ENCODE measurements at regions not wholly inside any gene's neighbourhood (a gene's known extent, or its start where the extent isn't known, plus 50 kb on each side); places are given as distances from the start of the nearest gene placed in this dataset.

DNA sequence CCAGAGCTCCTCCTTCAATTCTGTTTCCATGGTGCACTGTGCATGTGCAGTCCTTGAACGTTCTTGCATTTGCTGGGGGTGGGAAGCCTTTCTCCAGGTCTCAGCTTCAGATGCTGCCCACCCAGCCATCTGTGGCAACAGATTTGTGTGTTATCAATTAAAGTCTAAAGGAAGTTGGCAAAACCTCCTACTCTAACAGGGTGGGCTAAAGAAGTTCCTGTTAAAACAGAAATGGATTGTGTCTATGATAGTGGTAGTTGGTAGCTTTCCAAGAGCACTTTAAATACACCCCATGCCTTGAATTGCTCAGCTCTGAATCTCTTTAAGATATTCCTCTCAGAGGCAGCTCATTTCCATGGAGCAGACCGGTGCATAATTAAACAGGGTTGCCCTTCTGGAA, 488.0 kb upstream of the SUCLG2 start:
- no peak for DNase-seq

DNA sequence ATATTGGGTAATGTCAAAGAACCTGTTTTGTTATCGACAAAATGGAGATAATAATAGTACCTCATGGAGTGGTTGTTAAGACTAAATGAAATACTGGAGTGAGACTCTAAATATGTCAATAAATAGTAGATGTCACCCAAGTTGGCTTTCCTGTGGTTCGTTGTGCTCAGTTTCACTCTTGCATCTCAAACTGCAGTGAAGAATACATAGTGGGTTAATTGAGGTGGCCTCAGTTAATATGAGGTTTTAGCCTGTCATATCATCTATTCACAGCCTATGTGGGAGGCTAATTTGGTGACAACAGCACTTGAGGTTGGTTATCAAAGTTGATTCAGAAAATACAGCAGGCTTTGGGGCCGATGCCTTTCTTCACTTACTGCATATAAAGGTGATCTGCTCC, 485.5 kb upstream of the SUCLG2 start:
- DNase-seq = no peak

DNA sequence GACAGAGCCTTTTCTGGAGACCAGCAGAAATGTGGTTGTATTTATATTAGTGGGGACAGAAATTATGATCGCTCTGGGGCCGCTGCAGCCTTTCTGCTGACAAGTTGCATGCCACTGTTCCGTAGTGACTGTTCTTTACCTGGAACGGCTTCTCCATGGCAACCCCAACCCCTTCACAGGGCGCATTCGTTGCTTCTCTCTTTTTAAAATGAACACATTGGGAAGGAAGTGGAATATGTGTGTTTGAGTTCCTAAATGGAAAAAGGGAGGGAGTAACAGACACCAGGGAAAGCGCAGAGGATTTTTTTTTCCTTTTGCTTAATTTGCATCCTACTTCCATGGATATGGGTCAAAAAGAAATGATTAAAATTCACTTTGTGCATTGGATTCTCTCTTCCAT, 482.0 kb upstream of the SUCLG2 start:
- DNase-seq = no peak

DNA sequence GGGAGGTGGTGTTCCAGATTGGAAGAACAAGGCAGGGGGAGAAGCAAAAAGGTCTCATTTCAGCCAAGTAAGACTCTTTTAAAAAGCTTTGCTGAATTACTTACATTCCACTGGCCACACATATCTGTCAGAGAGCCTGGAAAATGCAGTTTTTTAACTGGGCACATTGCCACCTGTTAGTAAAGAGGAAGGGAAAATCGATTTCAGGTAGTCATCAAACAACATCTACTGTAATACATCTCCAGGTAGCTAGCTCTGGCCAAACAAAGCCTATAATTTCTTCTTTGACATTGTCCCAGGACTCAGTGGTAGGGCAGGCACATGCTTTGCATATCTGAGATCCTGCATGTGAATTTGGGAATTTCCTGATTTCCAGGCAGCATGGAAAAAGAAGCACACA, 480.7 kb upstream of the SUCLG2 start:
- no peak for DNase-seq

DNA sequence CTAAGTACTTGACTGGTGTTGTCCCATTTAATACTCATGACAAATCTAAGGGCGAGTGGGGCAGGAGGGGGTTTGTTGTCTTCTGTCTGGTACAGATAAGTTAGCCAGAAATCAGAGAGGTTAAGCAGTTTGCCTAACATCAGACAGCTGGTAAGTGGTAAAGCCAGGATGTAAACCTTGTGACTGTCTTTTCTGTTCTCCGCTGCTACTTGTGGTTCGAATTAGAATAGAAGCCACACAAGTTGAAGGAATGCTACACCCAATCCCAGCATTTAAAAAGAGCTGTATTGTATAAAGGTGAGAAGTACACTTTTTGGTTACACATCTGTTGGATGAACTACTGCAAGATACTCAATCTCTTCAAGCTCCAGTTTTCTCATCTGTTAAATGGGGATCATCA, 474.7 kb upstream of the SUCLG2 start:
- DNase-seq = no peak

DNA sequence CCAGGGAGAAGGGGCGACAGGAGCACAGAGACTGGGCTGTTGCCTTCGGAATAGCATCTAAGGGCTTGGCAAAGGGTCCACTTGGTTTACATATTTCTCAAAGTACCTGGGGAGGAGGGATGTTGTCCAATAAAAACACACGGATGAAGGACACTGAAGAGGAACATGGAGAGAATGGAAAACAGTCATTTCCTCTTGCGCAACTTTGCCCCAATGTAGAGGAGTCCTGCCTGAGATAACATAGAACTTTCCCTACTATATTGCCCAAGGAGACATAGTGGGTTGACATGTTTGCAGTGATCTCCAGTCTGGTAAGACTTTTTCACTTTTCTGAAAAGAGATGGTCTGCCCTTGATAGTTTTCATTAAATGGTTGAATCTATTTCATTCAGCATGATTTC, 468.8 kb upstream of the SUCLG2 start:
- no peak for DNase-seq

DNA sequence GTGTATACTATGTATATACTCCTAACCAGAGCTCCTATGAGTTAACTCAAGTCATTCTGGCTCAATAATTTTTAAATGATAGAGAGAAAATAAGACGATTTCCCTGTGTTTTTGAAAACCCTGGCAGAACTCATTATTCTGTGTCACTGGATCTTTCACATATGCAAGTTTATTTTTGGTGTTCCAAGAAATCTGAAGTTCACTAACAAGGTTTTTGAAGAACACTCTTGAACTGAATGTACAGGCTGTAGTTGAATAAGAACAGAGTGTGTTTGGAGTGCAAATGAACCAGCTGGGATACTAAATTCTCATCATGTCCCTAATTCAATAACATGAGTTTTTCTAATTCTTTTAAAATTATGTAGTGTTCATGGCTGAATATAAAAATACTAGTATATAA, 466.9 kb upstream of the SUCLG2 start:
- DNase-seq = no peak

DNA sequence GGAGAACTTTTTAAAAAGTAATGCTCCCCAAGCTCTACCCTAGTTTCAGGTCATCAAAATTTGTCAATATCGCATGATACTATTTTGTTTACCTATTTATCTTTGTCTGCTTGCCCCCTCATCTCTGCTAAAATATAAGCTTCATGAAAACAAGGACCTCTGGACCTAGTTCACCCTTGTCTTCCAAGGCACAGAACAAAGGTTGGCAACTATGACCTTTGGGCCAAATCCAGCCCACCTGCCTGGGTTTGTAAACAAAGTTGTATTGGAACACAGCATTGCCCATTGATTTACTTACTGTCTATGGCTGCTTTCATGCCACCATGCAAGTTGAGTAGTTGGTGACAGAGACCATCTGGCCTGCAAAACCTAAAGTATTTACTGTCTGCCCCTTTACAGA, 462.2 kb upstream of the SUCLG2 start:
- no peak for DNase-seq

DNA sequence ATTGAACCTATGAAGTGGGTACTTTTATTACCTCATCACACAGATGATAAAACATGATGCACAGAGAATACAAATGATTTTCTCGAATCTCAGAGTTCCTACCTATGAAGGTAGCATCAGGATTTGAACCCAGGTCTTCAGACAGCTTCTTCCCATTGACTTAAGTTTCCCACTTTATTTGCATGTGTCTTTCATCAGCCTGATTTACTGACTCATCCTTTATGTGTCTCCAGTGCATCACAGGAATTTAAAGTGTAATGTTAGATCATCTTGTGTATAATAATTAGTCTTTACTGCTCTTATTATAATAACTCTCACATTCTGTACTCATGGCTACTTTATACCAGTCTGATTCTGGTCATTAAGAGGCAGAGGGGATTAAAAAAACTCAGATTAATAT, 449.4 kb upstream of the SUCLG2 start:
- no peak for DNase-seq

DNA sequence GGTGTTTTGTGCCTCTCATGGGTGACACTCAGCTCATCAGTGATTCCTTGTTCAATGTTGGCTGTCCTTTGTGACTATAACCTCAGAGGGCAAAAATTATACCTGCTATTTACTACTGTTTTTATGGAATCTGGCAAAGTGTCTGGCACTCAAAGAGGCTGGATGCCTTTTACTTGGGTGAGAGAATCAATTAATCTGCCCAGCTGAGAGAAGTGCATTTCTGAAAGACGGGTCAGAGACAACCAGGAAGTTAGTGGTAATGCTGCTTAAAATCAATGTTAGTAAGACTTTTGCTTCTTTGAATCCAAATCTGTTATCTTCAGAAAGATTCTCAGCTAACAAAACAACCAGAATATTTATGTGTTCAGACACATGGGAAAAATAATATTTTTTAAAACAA, 436.2 kb upstream of the SUCLG2 start:
- DNase-seq = no peak

DNA sequence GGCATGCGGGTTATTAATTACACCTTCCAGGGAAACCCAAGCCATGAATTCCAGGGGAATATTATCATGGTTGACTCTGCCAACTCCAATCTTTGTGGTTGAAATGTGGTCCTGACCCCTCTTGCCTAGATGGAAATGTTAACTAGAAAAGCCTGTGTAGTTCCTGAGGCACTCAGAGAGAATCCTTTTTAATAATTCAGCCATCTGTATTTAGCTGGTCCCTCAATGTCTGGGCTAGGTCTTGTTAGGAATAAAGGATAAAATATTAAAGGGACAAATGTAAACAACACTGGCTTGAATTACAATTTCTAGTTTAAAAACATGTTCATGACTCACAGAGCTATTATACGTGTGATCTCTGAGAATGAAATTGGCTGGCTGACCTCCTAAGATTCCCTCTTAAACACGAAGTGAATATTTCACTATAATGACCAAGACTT, 435.2 kb upstream of the SUCLG2 start:
- no peak for DNase-seq

DNA sequence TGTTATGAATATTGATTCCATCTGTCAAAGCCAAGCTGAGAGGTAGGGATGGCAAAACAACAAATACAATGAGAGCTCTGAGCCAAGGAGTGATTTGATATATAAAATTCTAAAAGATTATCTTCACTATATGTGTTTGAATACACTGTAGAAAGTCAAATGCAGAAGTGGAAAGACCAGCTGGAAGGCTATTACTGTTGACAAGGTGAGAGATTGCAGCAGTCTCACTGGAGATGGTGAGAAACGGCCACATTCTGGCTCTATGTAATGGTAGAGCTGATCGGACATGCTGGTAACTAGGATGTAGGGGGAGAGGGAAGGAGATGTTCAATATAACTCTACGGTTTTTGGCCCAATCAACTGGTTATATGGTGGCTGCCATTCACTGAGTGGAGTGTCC, 434.2 kb upstream of the SUCLG2 start:
- DNase-seq = no peak

DNA sequence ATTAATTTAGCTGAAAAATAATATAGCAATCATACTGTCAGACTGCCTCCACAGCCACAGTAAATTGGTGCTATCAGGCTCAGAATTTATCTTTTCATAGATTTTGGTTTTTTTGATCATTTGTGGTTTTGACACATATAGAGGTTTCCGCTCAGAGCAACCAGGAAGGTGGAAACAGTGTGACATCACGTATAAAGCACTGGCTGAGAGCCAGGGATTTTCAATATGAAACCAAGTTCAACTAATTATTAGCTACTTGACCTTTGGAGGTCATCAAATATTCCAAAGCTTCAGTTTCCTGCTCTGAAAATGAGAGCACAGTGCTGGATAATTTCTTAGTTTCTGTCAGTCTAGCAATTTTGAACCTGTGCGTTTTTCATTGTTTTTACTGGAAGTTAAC, 433.8 kb upstream of the SUCLG2 start:
- no peak for DNase-seq

DNA sequence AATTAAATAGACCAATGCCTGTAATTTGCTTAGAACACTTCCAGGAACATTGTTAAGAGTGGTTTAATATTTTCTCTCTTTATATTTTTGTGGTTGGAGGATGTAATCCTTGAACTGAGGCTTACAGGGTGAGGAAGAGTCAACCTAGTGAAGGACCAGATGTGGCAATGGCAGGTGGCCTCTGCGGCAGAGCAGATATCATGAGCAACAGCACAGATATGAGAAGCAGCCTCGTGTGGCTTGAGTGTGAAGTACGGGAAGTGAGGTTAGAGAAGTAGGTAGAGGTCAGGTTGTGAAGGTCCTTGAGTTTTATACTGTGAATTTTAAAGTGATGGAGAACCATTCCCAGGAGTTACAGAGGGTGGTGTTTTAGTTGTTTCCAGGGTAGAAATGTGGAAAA, 417.6 kb upstream of the SUCLG2 start:
- DNase-seq = no peak

DNA sequence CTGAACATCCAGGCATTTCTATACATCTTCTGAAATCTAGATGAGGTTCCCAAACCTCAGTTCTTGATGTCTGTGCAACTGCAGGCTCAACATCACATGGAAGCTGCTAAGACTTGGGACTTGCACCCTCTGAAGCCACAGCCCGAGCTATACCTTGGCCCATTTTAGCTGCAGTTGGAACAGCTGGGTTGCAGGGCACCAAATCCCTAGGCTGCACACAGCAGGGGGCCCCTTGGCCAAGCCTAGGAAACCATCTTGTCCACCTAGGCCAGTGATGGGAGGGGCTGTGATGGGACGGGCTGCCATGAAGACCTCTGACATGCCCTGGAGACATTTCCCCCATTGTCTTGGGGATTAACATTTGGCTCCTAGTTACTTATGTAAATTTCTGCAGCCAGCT, 415.8 kb upstream of the SUCLG2 start:
- DNase-seq = no peak

DNA sequence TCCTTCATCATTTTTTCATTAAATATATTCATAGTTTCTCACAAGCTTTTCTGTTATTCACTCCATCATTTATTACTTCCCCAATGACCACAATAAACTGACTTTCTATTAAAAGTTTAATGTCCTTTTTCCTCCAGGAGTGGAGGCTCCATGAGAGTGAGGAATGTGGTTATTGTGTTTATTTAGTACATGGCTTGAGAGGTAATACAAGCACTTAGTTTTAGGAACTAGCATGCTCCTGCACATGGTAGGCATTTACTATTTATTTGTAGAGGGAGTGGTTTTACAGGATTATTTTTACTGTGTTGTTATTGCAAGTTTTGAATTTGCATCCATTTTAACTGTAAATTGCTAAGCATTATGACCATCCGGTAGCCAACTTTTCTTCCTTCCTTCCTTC, 412.9 kb upstream of the SUCLG2 start:
- DNase-seq = no peak

DNA sequence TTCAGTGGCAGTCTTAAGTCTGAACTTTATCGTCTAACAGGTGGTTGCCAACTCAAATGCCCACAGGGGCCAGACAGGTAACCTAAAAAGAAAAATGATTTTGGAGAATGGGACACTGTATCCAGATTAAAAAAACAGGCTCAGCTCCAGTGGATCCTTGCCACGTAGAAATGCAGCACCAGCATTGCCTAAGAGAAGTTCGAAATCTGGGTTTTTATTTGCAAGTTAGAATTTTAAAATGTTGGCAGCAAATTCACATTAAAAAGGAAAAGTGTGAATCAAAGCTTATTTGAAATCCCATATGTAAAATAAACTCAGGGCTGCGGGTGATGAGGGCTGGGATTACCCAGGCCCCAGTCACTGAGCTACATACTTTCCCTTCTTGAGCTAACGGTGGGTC, 408.5 kb upstream of the SUCLG2 start:
- no peak for DNase-seq

DNA sequence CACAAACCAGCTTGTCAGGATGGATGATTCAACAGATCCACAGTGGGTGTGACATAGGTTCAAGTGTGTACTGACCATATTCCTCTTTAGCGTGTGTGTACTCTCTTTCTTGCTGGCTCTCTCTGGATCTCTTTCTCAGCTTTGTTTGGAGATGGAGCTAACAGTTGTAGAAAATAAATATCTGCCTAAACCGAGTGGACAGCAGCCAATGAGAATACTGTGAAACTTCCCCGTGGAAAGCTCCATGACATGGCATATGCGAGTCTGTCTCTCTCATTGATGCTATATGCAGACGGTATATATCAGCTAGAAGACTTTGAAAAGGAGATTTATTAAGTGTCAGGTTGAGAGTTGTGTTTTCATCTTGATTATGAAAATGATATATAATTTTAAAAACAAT, 406.5 kb upstream of the SUCLG2 start:
- no peak for DNase-seq

DNA sequence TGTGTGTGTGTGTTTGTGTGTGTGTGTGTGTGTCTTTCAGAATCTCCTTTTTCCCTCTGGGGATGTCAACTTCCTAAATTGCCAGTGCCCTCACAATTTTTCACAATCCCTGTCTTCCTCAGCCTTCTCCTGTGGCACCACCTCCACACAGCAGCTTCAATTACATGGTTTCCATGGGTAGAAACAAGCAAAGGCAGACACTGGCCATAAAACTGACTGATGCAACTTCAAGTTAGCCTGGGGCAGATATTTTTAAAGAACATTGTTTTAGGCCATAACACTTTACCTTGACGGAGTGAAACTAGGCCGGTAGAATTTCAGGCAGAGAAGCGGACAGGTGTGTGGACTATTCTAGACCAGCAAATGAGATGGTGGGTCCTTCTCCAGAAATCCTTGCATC, 405.8 kb upstream of the SUCLG2 start:
- no peak for DNase-seq

DNA sequence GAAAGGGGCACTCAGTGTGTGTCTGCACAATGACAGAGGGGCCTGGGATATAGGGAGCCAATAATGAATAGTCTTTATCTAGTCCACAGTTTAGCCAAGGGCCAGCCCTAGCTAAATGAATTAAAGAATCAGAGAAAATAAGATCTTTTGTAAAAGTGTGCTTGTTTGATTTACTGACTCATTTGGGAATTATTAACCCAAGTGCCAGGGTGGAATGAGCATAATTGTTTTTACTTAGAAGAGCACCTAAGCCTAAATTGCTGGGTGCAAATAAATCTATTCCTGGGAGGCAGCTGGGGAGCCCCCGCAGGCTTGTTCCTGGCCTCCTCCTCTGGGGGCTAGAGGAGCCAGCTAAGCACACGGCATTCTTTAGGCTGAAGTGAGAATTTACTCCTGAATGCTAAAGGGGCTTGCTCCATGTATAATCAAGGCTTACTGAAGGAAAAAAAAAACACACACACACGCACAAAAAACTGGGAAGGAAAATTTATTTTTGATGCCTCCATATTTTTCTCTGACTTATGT, 405.3 kb upstream of the SUCLG2 start:
- DNase-seq = no peak

DNA sequence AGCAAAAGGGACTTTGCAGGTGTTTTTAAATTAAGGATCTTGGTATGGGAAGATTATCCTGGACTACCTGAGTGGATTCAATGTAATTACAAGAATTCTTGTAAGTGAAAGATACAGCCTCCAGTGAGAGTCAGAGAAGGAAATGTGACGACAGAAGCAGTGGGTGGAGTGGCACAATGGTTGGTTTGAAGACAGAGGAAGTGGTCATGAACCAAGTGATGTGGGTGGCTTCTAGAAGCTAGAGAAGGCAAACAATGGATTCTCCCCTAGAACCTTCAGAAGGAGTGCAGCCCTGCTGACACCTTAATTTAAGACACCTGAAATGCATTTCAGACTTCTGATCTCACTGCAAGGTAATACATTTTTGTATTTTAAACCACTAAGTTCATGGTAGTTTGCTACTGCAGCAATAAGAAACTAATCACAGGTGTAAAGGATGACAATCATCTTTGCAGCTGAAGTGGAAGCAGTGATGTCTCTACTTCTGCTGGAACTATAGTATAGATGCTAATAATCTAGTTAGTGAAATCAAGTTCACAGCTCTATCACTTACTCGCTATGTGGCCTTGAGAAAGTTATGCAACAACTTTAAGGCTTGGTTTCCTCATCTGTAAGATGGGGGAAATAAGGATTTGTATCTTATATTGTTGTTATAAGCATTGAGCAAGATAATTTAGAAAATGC, 403.4 kb upstream of the SUCLG2 start:
- DNase-seq = peak; percentile 59

DNA sequence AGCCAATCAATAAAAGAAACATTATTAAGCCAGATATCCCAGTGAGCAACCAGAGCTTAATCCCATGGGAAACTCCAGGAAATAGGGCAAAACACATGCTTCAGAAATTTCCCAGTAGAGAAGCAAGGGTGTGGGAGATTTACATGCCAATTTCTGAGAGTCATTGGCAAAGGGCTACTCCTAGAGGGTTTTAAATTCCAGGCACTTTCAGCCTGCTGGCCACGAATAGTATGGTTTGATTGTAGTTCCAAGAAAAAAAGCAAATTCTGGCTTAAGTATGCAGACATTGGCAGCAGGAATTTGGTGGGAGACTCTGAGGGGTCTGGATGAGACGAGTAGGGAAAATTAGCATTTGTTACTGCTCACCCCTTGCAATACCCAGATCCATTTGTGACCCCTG, 402.1 kb upstream of the SUCLG2 start:
- no peak for DNase-seq

DNA sequence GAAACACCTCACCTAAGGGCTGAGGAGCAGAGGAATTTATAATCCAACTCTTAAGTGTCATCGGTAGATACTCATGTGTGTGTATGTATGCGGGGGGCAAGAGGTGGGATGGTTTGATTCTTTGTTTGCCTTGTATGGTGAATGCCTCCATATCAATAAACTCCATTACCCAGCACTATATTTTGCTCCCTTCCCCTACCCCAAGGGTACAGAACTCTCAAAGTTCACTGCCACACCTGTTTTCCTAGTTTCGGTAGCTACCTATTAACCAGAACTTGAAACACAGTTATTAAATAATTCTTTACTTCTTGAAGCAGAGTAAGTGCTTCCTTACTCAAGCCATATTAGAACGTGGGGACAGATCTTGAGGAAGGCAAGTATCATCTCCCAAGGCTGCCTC, 400.8 kb upstream of the SUCLG2 start:
- DNase-seq = no peak

DNA sequence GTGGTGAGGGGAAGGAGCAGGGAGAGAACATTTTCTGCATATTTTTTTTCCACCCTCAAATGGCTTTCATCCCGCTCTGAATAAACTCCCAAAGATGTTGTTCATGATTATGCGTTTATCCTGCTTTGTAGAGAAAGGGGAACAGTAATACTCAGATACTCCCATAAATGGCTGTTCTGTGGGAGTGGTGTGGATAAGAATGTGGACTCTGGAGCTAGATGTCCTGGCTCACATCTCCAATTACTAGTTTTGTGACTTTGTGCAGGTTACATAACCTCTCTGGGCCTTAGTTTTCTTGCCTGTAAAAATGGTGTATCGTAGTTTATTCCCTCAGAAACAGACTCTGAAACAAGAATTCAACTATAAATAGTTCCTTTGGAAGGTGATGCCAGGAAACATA, 395.4 kb upstream of the SUCLG2 start:
- DNase-seq = no peak

DNA sequence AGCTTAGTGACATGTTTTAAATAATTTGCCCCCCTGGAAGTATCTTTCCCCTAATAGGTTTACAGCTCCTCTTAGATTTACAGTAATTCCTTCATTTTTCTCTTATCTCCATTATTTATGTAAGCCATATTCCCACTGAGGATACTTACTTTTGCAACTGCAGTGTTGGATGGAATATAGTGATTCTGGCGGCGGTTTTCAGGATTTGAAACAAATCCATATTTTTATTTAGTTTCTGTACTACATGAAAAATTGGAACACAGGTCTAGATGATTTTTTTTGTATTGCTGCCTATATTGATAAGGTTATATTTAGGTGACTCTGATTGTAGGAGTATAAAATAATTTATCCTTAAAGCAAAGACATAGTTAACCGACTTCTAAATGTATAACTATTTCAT, 391.6 kb upstream of the SUCLG2 start:
- DNase-seq = no peak

DNA sequence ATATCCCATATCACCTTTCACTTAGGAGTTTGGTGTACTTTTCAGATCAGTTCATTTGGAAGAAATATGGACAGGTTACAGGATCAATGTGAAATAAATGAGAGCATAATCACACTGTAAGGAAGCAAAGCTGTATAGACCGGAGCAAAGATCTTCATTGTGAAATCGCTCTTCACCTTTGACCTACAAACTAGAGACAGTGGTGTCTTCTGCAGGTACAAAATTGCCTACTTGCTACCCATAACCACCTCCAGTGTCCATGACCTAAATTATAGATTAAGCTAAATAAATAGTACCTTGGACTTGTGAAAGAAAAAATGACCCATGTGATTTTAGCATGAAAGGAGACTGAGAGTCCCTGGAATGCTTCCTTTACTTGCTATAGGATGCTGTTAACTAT, 379.5 kb upstream of the SUCLG2 start:
- DNase-seq = no peak

Data from activated T-cell treated with anti-CD3 and anti-CD28 coated beads, Interleukin-2, amount 50 U/mL, for 1 hour (primary cell).